ENCODE measurements at regions not wholly inside any gene's neighbourhood (a gene's known extent, or its start where the extent isn't known, plus 50 kb on each side); places are given as distances from the start of the nearest gene placed in this dataset.

DNA sequence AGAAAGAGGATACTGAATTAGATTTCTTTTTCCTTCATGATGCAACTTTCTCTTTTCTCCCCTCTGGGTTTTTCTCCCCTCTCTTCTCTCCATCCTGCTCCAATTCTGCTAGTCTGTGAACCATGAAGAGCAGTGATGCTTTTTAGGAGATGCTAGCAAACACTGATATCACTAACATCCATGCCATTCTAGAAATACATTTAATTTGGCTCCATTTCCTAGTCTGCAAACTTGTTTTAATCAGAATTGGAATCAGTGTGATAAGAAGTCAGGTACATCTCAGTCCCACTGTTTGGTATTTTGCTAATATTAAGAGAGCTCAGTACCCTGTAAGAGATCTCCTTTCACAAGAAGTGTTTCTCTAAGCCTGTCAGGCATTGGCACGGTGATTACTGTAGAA is 437.1 kb downstream of the RWDD3 start:
- DNase-seq (ENCODE audit: low spot score): no peak

DNA sequence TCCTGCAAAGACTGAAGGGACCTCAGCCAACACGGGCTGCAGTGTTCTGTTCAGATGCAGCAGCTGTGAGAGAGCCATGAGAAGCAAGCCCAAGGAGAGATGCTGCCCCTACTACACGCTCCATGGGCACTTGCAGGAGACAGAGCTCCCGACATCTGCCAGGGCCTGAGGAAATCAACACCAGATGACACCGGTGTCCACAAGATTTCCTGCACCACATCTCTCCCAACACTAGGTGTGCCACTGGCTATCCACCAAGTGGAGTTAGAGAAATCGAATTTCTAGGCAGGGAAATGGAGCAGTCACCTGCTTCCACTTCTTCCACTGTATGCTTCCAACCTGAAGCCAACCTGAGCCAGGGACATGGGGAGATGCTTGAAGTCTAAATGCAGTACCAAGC is 445.3 kb downstream of the RWDD3 start:
- DNase-seq (ENCODE audit: low spot score): no peak

DNA sequence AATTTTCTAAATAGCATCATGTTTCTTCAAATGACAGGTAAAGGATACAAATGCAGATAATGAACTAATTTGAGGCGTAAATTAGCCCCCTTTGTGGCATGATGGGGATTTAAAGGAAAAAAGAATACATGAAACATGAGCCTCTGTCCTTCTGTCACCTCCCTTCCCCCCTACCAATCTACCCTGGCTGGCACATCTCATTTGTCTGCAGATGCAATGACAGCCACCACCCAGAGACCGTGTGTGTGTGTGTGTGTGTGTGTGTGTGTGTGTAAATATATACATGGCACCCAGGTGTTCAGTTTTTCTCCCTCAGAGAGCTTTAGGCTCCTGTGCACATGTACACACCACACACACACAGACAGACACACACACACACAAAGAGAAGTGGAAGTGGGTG is 451.1 kb downstream of the RWDD3 start:
- DNase-seq (ENCODE audit: low spot score): no peak

DNA sequence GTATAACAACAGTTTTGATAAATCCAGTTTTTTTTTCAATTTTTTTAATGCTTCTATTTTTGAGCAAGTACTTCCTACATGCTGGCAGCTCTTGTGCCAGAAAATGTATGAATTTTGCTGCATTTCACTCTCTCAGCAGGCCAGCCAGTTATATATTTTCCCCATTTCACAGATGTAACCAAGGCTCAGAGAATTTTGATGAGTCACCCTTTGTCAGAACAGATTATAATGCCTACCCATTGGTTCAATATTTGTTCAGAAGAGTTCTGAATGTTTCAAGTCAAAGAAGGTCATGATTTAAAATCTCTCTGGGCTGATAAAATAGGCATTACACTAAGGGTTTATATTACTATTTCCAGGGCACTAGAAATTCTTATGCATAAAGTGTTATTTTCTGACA is 452.2 kb downstream of the RWDD3 start:
- DNase-seq (ENCODE audit: low spot score): no peak

DNA sequence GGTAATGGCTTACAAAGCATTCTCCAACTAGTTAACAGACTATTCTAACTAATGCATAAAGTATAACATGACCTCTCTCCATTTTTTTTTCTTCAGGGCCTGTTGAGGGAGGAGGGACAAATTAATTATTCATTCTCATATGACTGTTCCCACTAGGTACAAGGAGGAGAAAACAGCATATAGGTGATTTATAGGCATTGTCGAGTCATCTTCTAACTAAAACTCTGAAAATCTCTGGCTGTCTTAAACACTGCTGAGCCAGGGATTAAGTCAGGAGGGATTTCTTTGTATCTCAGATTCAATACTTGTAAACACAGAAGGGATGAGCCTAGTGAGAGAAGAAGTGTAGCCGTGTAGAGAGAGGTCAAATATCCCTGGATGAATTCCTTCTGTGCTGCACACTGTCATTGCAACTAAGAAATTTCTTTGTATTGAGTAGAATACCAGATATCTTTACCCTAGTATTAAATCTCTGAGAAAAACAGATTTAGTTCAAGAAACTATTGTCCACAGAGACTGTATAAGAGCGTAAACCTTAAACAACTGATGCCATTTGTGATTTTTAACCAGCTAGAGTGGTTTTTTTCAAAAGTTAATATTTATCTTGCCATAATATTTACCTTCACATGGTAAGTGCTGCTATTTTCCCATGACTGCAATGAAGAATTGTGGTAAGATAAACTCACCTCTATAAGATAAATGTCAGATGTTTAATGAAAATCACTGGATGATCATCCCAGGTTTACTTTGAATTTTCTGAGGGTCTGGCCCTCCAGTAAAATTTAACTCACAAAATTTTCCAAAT is 465.3 kb downstream of the RWDD3 start:
- DNase-seq (ENCODE audit: low spot score): no peak

DNA sequence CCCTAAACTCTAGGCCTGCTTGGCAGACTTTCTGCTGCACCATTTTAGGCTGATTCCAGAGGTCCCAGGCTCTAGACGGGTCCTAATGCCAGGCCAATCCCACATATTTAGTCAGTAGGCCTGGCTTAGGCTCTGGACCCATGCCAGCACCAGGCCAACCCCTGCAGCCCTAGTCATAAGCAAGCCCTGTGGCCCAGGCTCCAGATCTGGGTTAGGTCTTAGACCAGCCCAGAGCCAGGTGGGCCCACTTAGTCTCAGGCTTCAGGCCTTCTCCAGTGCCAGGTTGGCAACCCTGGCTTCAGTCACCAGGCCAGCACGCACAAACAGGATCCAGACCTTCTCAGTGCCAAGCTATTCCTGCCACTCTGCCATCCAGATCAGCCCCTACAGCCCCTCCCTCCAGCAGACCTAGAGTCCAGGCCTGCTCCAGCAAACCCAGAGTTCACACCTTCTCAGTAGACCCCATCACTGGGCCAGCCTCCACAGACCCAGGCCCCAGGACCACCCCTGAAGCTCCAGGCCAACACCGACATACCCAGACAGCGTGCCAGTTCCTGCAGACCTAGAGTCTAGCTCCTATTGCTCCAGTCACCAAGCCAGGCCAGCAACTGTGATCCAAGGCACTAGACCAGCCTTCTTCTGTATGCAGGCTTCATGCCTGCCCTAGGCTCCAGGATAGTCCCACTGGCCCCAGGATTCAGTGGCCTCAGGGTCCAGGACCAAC is 467.6 kb downstream of the RWDD3 start:
- no peak for DNase-seq (ENCODE audit: low spot score)

DNA sequence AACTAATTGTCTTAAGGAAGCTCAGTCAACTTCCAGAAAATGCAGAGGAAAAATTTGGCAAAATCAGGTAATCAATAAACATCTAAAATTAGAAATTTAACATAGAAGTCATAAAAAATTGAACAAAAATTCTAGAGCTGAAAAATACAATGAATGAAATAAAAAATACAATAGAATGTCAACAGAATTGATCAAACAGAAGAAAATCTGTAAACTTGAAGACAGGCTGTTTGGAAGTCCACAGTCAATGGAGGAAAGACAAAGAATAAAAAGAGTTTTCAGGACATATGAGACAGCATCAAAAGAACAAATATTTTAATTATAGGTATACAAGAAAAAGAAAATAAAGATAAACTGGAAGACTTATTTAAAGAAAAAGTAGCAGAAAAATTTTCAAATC is 469.0 kb downstream of the RWDD3 start:
- no peak for DNase-seq (ENCODE audit: low spot score)

DNA sequence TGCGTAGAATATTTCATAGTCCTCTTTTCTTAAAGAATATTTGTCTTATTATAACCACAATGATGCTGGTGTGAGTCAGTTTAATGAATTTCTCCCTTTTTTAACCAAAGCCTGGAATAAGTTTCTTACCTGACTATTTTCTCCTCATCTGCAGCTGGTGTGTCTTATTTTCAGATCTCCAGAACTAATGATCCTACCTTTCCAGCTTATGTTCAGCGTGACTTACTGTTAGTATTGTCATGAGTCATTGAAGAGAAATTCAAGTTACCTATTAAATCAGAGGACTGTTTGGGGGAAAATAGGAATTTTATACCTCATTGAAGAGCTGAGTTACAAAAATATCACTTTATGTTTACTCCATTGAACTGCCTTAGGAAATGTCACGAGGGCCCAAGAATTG is 482.1 kb downstream of the RWDD3 start:
- no peak for DNase-seq (ENCODE audit: low spot score)

DNA sequence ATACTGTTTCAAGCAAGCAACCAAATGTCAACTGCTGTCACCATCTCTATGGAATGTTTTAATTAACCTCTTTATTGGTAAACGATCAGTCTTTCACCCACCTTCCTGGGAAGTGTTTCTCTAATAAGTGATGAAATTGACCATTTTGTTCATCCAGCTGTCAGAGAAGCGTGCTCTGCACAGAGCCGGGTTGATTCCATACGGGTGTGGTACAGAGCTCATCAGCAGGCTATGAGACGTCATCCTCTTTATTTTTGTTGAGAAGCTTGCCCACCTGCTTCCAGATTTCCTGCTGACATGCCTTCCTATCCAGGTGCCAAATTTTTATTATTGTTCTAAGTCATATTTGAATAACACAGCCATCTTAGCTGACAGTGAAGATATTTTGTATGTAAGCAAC is 482.5 kb downstream of the RWDD3 start:
- DNase-seq (ENCODE audit: low spot score): no peak

DNA sequence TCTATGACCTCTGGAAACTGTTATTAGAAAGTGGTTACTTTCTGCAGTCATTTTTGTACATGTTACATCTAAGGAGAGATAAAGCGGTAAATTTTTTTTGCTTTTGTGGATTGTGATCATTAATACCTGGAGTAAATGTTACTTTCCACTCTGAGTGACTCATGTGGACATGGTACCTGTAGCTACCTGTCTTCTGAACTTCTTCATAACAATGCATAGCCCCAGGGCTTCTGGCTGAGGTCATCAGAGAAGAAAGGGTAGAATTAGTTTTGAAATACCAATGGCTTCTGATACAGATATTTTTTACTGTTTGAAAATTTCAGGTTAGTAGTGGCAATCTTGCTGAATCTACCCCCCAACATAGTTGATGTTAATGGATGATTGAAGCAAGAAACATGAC is 489.3 kb downstream of the RWDD3 start:
- DNase-seq (ENCODE audit: low spot score): no peak

DNA sequence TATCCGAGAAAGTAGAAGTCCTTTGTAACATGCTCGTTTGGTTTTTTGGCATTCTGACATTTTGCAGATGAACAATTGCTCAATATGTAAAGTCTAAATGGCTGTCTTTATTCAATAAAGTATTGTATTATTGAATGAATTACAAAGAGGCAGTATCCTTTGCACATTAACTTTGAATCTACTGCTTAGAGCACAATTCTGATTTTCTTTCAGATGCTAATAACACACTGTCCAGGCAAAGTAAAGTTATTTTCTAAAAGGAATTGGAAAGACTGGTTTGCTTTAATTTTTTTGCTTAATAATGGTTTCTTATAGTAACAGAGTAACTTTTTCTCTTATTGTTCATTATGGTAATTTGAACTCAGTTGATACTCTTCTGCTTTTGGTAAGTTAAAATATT is 494.8 kb downstream of the RWDD3 start:
- no peak for DNase-seq (ENCODE audit: low spot score)

DNA sequence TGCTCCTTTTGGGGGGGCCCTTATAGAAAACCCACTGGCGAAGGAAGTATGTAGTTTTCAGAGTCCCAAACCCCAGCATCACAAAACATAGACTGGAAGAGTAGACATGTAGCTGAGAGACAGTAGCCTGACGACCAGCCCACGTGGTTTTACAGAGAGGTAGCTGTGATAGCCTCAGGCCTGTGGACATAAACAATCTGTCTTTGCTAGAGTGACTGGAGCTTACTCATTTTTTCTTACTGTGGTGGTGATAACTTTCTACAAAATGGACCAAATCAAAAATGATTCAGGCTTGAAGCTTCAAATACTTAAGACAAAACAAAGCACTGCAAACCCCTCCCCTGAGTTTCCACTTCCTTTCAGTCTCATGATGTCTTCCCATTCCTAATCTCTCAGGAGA is 497.0 kb downstream of the RWDD3 start:
- DNase-seq (ENCODE audit: low spot score): no peak

DNA sequence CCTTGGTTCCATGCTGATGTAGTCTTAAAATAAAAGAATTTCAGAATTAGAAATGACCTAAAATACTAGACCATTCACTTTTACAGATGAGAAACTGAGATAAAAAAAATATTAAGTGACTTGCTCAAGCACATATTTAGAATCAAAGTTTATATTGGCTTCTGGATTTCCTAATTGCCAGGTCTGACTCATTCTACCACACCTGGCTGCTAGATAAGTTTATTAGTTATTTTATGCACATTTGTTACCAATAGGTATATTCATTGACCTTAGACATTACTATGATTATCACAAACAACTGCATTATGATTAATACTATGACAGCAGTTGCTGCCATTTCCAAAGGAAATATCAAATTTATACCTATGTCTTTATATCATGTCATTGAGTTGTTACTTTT is 497.5 kb downstream of the RWDD3 start:
- no peak for DNase-seq (ENCODE audit: low spot score)

DNA sequence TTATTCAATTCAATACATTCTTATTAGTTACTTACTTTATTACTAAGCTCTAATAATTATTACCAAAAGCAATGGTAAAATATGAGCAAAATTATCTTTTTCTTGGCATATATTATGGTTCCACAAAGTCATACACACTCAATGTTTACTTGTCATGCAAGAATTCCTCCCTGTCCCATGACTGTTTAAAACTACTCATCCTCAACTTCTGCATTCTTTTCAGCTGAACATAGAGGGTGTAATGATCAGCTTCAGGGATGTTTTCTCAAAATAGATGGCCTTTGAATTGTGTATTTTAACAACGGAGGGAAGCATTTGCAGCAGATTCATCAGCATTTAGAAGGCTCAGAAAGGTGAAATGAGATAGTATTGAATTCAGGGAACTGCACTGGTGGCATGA is 499.0 kb downstream of the RWDD3 start:
- no peak for DNase-seq (ENCODE audit: low spot score)

DNA sequence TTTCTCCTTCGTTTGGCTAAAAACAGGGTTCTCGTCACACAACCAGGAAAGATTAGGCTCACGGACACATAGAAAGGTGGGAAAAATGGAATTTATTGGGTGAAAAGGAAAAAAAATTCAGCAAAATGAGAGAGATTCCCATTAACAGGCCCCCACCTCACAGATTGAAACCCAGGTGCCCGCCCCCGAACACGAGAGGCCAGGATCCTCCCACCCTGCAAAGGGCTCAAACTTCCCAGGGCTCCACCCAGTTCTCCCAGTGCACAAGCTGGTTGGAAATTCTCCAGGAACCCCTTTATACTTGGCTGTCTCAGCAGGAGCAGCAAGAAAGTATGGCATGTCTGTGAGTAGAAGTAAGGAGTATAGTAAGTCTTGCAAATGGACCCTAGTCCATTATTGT is 499.7 kb downstream of the RWDD3 start:
- DNase-seq (ENCODE audit: low spot score): no peak

DNA sequence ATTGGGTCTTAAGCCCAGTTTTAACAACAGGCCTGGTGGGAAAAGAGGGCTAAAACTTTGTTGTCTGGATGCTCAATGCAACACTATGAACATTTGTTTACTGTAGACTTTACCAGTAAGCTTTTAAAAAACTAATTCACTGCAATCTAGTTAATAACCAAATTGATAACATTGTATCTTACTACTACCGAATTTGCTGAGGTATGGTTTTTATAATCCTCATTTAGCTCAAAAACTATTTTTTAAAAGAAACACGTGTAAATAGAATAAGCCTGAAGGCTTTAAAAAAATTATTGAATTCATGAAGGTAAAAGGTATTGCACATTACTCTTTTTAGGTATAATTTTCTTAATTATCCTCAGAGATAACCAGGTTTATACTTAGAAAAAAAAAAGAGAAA is 500.6 kb downstream of the RWDD3 start:
- DNase-seq (ENCODE audit: low spot score): no peak

DNA sequence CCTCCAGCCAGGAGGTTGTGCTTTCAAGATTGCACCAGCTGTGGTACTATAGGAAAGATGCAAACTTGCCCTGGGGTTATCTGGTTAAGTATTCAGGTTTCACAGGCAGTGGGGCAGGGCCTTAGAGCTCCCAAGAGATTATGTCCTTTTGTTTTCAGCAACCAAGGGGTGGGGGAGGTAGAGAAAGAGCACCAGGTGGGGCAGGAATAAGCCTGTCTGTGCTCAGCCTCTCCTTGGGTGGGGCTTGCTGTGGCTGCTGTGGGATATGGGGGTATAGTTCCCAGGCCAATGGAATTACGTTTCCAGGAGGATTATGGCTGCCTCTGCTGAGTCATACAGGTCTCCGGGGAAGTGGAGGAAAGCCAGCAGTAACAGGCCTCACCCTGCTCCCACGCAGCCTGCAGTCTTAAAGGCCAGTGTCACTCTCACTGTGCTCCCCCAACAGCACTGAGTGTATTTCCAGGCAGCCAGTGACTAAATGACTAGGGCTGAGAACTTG is 508.6 kb downstream of the RWDD3 start:
- no peak for DNase-seq (ENCODE audit: low spot score)

DNA sequence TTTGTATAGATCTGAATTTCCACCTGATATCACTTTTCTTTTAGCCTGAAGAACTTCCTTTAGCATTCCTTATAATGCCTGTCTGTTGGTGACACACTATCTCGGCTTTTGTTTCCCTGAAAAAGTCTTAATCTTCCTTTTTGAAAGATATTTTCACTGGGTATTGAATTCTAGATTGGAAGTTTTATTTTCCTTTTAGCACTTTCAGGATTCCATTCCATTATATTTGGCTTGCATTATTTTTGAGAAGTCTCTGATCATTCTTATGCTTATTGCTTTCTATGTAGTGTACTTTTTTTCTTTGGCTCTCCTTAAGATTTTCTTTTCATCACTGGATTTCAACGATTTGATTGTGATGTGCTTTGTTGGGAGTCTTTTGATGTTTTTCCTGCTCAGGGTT is 510.7 kb downstream of the RWDD3 start:
- DNase-seq (ENCODE audit: low spot score): no peak

DNA sequence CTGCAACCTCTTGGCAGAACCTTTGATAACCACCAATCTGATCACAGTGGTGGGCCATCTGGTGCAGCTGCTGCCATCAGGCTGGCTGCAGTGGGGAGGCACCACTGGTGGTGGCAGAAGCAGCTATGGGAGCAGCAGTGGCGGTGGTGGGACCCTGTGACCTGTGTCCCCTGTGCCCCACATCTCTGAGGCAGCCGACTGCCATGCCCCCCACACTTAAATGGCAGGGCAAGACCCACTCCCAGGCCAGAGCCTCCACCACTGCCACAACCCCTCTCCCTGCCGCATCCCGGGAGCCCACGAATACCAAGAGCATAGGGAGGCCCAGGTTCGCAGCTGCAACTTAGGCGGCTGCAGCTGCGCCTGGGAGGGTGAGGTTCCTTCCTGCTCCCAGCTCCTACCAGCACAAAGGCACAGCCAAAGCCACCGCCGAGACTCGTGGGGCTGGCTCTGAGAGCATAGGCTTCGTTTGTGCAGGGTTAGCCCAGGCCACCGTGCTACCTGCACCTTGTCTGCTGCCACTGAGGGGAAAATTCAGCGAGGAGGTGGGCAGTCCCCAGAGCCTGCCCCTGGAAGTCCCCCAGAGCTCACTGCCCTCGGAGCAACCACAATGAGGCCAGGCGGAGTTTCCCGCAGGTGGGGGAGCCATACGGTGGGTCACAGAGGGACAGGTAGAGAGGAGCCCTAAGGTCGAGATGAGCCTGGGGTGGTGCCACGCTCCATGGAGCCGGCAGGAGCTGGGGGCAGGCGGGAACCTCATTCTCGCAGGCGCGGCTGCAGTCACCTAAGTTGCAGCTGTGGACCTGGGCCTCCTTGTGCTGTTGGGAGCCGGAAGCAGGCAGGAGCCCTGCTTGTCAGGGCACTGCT is 518.7 kb downstream of the RWDD3 start:
- DNase-seq (ENCODE audit: low spot score): no peak

DNA sequence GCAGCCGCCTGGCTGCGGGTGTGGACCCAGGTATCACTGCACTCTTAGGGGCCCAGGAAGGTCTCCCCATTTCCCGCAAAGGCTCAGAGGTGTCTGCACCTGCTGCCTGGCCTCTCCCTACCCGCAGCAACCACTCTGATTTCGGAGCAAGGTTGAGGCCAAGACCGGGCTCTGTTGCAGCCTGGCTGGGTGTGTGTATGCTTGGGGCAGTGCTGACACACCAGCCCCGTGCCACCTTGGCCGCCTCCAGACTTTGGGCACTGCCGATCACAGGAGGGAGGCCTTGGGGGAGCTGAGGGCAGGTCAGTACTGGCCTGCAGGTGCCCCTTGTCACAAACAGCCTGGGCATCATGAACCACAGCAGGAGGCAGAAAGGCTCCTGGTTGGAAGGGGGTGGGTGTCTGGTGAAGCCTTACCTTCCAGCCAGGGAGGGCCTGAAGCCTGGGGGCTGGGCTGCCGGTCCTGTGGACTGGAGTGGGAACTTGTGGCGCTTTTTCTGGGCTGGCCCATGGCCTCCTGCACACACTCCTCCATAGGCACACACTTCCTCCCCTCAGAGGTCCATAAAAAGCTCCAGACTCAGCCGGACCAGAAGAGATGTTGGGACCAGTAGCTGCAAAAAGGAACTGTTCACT is 519.5 kb downstream of the RWDD3 start:
- no peak for DNase-seq (ENCODE audit: low spot score)

DNA sequence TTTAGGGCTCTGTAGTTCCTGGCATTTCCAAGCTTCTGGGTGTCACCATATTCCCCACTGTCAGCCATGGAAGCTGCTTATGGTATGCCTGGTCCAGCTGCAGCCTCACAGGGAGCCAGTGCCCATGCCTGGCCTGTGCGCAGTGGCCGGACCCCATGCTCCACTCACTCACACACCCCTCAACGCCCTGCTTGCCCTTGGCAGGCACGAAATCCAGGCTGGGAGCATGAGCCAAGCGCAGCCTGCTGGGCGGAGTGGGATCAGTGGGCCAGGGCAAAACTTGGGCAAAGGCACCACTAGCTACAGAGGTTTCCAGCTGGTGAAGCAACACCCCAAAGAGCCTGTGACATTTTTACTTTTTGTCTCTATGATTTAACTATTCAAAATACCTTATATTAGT is 520.4 kb downstream of the RWDD3 start:
- no peak for DNase-seq (ENCODE audit: low spot score)

DNA sequence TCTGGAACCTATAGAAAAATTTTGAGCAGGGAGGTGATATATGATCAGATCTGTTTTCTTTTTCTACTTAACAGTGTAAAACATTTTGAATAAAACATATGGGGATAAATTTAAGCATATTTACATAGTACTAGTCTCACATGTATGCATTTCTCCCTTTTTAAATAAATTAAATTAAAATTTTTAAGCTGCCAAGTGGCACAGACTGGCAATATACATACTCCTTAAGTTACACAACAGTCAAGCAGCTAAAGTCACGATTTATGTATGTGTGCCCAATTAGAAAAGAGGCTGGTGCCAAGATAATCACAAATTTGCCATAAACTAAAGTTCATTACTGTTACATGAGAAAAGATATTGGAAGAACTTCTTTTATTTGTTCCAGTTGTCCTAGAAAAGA is 532.0 kb downstream of the RWDD3 start:
- no peak for DNase-seq (ENCODE audit: low spot score)

Data from iPS-NIHi11 (cell line).